OCI-LY1 (cell line): ENCODE measurements at regions not wholly inside any gene's neighbourhood (a gene's known extent, or its start where the extent isn't known, plus 50 kb on each side); places are given as distances from the start of the nearest gene placed in this dataset.

ENCODE experiments used
- H2AFZ ChIP-seq: fragments of 200-600 bp; sonication (generic), shearing (Covaris generic); 2 replicates; pipeline ENCODE4 v1.6.0; 2014; ENCODE audit warnings: antibody characterized with exemption, mild to moderate bottlenecking, low read length
- H3F3A ChIP-seq: fragments of 200-600 bp; sonication (generic), shearing (Covaris generic); 2 replicates; pipeline ENCODE4 v1.6.0; 2014; ENCODE audit warnings: mild to moderate bottlenecking, antibody characterized with exemption, low read length, moderate library complexity; ENCODE audit not compliant: insufficient read depth
- H3K27ac ChIP-seq: fragments of 200-600 bp; sonication (generic); 2 replicates; pipeline ENCODE4 v1.5.1; 2014; ENCODE audit warnings: low read length, mixed run types, mild to moderate bottlenecking, low read depth; ENCODE audit not compliant: poor library complexity, severe bottlenecking
- H3K27me3 ChIP-seq: fragments of 200-600 bp; sonication (generic); 2 replicates; pipeline ENCODE4 v1.6.0; 2014; ENCODE audit warnings: antibody characterized with exemption, mild to moderate bottlenecking, low read length, moderate library complexity; ENCODE audit not compliant: insufficient read depth
- H3K36me3 ChIP-seq: fragments of 200-600 bp; sonication (generic); 2 replicates; pipeline ENCODE4 v1.6.1; 2014; ENCODE audit warnings: mild to moderate bottlenecking, antibody characterized with exemption, low read length, moderate library complexity, mixed read lengths; ENCODE audit not compliant: insufficient read depth
- H3K4me1 ChIP-seq: fragments of 200-600 bp; sonication (generic); 2 replicates; pipeline ENCODE4 v1.5.1; 2014; ENCODE audit warnings: mild to moderate bottlenecking, low read length, moderate library complexity; ENCODE audit not compliant: insufficient read depth, severe bottlenecking
- H3K4me2 ChIP-seq: fragments of 200-600 bp; sonication (generic), shearing (Covaris generic); 2 replicates; pipeline ENCODE4 v1.6.1; 2014; ENCODE audit warnings: low read length
- H3K4me3 ChIP-seq: fragments of 200-600 bp; sonication (generic); 2 replicates; pipeline ENCODE4 v1.5.1; 2014; ENCODE audit warnings: low read length, low read depth, mild to moderate bottlenecking, mixed read lengths; ENCODE audit not compliant: poor library complexity, severe bottlenecking
- H3K79me2 ChIP-seq: fragments of 200-600 bp; shearing (Covaris generic); 2 replicates; pipeline ENCODE4 v1.6.1; 2016; ENCODE audit warnings: mixed run types, low read length, mixed read lengths; ENCODE audit not compliant: insufficient read depth
- H3K9ac ChIP-seq: fragments of 200-600 bp; sonication (generic), shearing (Covaris generic); 2 replicates; pipeline ENCODE4 v1.6.1; 2014; ENCODE audit warnings: mild to moderate bottlenecking, low read length, mixed read lengths
- H3K9me2 ChIP-seq: fragments of 200-600 bp; sonication (generic), shearing (Covaris generic); 2 replicates; pipeline ENCODE4 v1.6.1; 2014; ENCODE audit warnings: low read depth, mild to moderate bottlenecking, low read length, mixed read lengths
- H3K9me3 ChIP-seq: fragments of 200-600 bp; shearing (Covaris generic); 2 replicates; pipeline ENCODE4 v1.6.1; 2014; ENCODE audit warnings: low read length, mixed read lengths
- H4K20me1 ChIP-seq: fragments of 200-600 bp; sonication (generic), shearing (Covaris generic); 2 replicates; pipeline ENCODE4 v1.6.0; 2016; ENCODE audit warnings: mild to moderate bottlenecking, low read length; ENCODE audit not compliant: insufficient read depth
- EZH2 ChIP-seq: fragments of 200-600 bp; sonication (generic), shearing (Covaris generic); IDR thresholded peaks from 2 replicates; pipeline ENCODE4 v1.8.0; 2017; ENCODE audit warnings: borderline replicate concordance, mixed run types, mild to moderate bottlenecking, antibody characterized with exemption, low read length, moderate library complexity, mixed read lengths
- TF ChIP-seq, protein P1 (sequence below): fragments of 200-600 bp; sonication (generic), shearing (Covaris generic); IDR thresholded peaks from 2 replicates; pipeline ENCODE4 v1.5.1; 2017; ENCODE audit warnings: mild to moderate bottlenecking, antibody characterized with exemption, low read length, moderate library complexity, mixed read lengths

DNA sequence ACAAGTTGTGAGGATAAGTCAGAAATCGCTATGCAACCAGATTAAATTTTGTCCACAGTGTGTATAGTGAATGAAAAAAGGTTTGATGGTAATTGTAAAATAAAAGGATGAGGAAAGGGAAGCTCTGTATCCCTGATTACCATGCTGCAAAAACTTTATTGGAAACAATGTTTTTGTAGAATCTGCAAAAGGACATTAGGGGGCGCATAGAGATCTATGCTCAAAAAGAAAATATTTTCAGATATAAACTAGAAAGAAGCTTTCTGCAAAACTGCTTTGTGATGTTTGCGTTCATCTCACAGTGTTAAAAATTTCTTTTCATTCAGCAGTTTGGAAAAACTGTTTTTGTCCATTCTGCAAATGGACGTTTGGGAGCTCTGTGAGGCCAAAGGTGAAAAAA lies 390.5 kb downstream of the OR4C45 start:
- TF ChIP-seq EZH2, result no peak
- TF ChIP-seq, protein P1, sequence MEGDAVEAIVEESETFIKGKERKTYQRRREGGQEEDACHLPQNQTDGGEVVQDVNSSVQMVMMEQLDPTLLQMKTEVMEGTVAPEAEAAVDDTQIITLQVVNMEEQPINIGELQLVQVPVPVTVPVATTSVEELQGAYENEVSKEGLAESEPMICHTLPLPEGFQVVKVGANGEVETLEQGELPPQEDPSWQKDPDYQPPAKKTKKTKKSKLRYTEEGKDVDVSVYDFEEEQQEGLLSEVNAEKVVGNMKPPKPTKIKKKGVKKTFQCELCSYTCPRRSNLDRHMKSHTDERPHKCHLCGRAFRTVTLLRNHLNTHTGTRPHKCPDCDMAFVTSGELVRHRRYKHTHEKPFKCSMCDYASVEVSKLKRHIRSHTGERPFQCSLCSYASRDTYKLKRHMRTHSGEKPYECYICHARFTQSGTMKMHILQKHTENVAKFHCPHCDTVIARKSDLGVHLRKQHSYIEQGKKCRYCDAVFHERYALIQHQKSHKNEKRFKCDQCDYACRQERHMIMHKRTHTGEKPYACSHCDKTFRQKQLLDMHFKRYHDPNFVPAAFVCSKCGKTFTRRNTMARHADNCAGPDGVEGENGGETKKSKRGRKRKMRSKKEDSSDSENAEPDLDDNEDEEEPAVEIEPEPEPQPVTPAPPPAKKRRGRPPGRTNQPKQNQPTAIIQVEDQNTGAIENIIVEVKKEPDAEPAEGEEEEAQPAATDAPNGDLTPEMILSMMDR, result peak; percentile 46; the same call in 1 of the 2 replicates
- Histone ChIP-seq H2AFZ (no peak overlapping the region), H3K27ac (no peak overlapping the region), H3K27me3 (no peaks in the 10 kb centered on the region), H3K9me3 (no peaks in the 10 kb centered on the region), H3K36me3 (no peaks in the 10 kb centered on the region), H3K9ac (no peak overlapping the region), H4K20me1 (no peaks in the 10 kb centered on the region), H3K9me2 (no peaks in the 10 kb centered on the region), H3K4me3 (no peak overlapping the region), H3K4me1 (no peaks in the 10 kb centered on the region), H3F3A (no peaks in the 10 kb centered on the region), H3K79me2 (no peaks in the 10 kb centered on the region), H3K4me2 (no peak overlapping the region)
